ENCODE measurements at regions not wholly inside any gene's neighbourhood (a gene's known extent, or its start where the extent isn't known, plus 50 kb on each side); places are given as distances from the start of the nearest gene placed in this dataset.
"Not testable (repeated sequence)": the region's sequence is repeated elsewhere in the genome, so short reads cannot be mapped to it uniquely, and the experiment has no call there.

- no peak for DNase-seq (ENCODE audit: low read depth in 4 of 6, low spot score in 6 of 6)
- no peaks in the 10 kb centered on the region for H3K9me3 ChIP-seq (ENCODE audit: control insufficient read depth, insufficient read depth, low read length)
- H3K27me3 ChIP-seq (ENCODE audit: control insufficient read depth, insufficient read depth, low read length), result no peaks in the 10 kb centered on the region
- peak overlapping the region; percentile 80 for H3K4me3 ChIP-seq (ENCODE audit: low read depth, low read length)
- no peaks in the 10 kb centered on the region for H3K36me3 ChIP-seq (ENCODE audit: control insufficient read depth, insufficient read depth, low read length)
- WGBS (ENCODE audit: insufficient coverage), result no CpG with 5 or more reads among the region's 7 CpGs
- H3K4me1 ChIP-seq (ENCODE audit: control insufficient read depth, insufficient read depth, low read length), result peaks cover 27% of the 10 kb centered on the region
- H3K27ac ChIP-seq (ENCODE audit: low read depth, low read length), result peak overlapping the region; percentile 97
Measured at GRCh38 chr6:27130668-27131428, 116.7 kb upstream of the PRSS16 start.

- peak overlapping the region; percentile 97 for H3K27ac ChIP-seq (ENCODE audit: low read depth, low read length)
- H3K4me3 ChIP-seq (ENCODE audit: low read depth, low read length), result peak overlapping the region; percentile 80
- peaks cover 21% of the 10 kb centered on the region for H3K4me1 ChIP-seq (ENCODE audit: control insufficient read depth, insufficient read depth, low read length)
- not testable (repeated sequence) for H3K9me3 ChIP-seq (ENCODE audit: control insufficient read depth, insufficient read depth, low read length); H3K36me3 ChIP-seq (ENCODE audit: control insufficient read depth, insufficient read depth, low read length); H3K27me3 ChIP-seq (ENCODE audit: control insufficient read depth, insufficient read depth, low read length)
- WGBS (ENCODE audit: insufficient coverage), result 0% methylated on average over 14 of the region's 14 CpGs
- peak in 1 of 6 donors; percentile 15 for DNase-seq (ENCODE audit: low read depth in 4 of 6, low spot score in 6 of 6)
Measured at GRCh38 chr6:27132282-27132531, 115.3 kb upstream of the PRSS16 start.

- WGBS (ENCODE audit: insufficient coverage), result under 1% methylated on average over 50 of the region's 53 CpGs
Measured at GRCh38 chr6:27132532-27133280, 114.8 kb upstream of the PRSS16 start.

GRCh38 chr6:27133281-27134227, 113.9 kb upstream of the PRSS16 start:
- under 1% methylated on average over 37 of the region's 43 CpGs for WGBS (ENCODE audit: insufficient coverage)
- H3K27ac ChIP-seq (ENCODE audit: low read depth, low read length), result peak overlapping the region; percentile 97
- peaks cover 20% of the 10 kb centered on the region for H3K4me1 ChIP-seq (ENCODE audit: control insufficient read depth, insufficient read depth, low read length)
- H3K36me3 ChIP-seq (ENCODE audit: control insufficient read depth, insufficient read depth, low read length), result no peaks in the 10 kb centered on the region
- H3K27me3 ChIP-seq (ENCODE audit: control insufficient read depth, insufficient read depth, low read length), result no peaks in the 10 kb centered on the region
- peak overlapping the region; percentile 80 for H3K4me3 ChIP-seq (ENCODE audit: low read depth, low read length)
- no peaks in the 10 kb centered on the region for H3K9me3 ChIP-seq (ENCODE audit: control insufficient read depth, insufficient read depth, low read length)
- peak in 3 of 6 donors; percentile 22 to 70 (median 68) for DNase-seq (ENCODE audit: low read depth in 4 of 6, low spot score in 6 of 6)

More at GRCh38 chr6:27132532-27133280, 114.8 kb upstream of the PRSS16 start:
- H3K4me3 ChIP-seq (ENCODE audit: low read depth, low read length), result peak overlapping the region; percentile 80
- peak overlapping the region; percentile 97 for H3K27ac ChIP-seq (ENCODE audit: low read depth, low read length)
- no peaks in the 10 kb centered on the region for H3K9me3 ChIP-seq (ENCODE audit: control insufficient read depth, insufficient read depth, low read length)
- no peaks in the 10 kb centered on the region for H3K27me3 ChIP-seq (ENCODE audit: control insufficient read depth, insufficient read depth, low read length)
- H3K4me1 ChIP-seq (ENCODE audit: control insufficient read depth, insufficient read depth, low read length), result peaks cover 20% of the 10 kb centered on the region
- no peaks in the 10 kb centered on the region for H3K36me3 ChIP-seq (ENCODE audit: control insufficient read depth, insufficient read depth, low read length)
- peak; percentile 95 to 100 (median 98) for DNase-seq (ENCODE audit: low read depth in 4 of 6, low spot score in 6 of 6)

- Histone ChIP-seq H3K4me1 (ENCODE audit: control insufficient read depth, insufficient read depth, low read length) (peaks cover 25% of the 10 kb centered on the region), H3K27me3 (ENCODE audit: control insufficient read depth, insufficient read depth, low read length) (no peaks in the 10 kb centered on the region), H3K9me3 (ENCODE audit: control insufficient read depth, insufficient read depth, low read length) (no peaks in the 10 kb centered on the region), H3K36me3 (ENCODE audit: control insufficient read depth, insufficient read depth, low read length) (no peaks in the 10 kb centered on the region), H3K4me3 (ENCODE audit: low read depth, low read length) (no peak overlapping the region), H3K27ac (ENCODE audit: low read depth, low read length) (no peak overlapping the region)
- WGBS (ENCODE audit: insufficient coverage), result 88% methylated on average over 1 of the region's 3 CpGs
- DNase-seq (ENCODE audit: low read depth in 4 of 6, low spot score in 6 of 6), result no peak
Measured at GRCh38 chr6:27135087-27135657, 112.3 kb upstream of the PRSS16 start.

GRCh38 chr6:27136077-27136644, 111.3 kb upstream of the PRSS16 start:
- no peaks in the 10 kb centered on the region for H3K36me3 ChIP-seq (ENCODE audit: control insufficient read depth, insufficient read depth, low read length)
- no peaks in the 10 kb centered on the region for H3K27me3 ChIP-seq (ENCODE audit: control insufficient read depth, insufficient read depth, low read length)
- WGBS (ENCODE audit: insufficient coverage), result 50% methylated on average over 1 of the region's 6 CpGs
- H3K27ac ChIP-seq (ENCODE audit: low read depth, low read length), result no peak overlapping the region
- no peak overlapping the region for H3K4me3 ChIP-seq (ENCODE audit: low read depth, low read length)
- H3K9me3 ChIP-seq (ENCODE audit: control insufficient read depth, insufficient read depth, low read length), result no peaks in the 10 kb centered on the region
- peak in 1 of 6 donors; percentile 50 for DNase-seq (ENCODE audit: low read depth in 4 of 6, low spot score in 6 of 6)
- peaks cover 25% of the 10 kb centered on the region for H3K4me1 ChIP-seq (ENCODE audit: control insufficient read depth, insufficient read depth, low read length)

GRCh38 chr6:27136978-27137814, 110.3 kb upstream of the PRSS16 start:
- no CpG with 5 or more reads among the region's 5 CpGs for WGBS (ENCODE audit: insufficient coverage)
- no peak for DNase-seq (ENCODE audit: low read depth in 4 of 6, low spot score in 6 of 6)
- Histone ChIP-seq H3K27ac (ENCODE audit: low read depth, low read length) (no peak overlapping the region), H3K27me3 (ENCODE audit: control insufficient read depth, insufficient read depth, low read length) (no peaks in the 10 kb centered on the region), H3K4me1 (ENCODE audit: control insufficient read depth, insufficient read depth, low read length) (peaks cover 23% of the 10 kb centered on the region), H3K4me3 (ENCODE audit: low read depth, low read length) (no peak overlapping the region), H3K9me3 (ENCODE audit: control insufficient read depth, insufficient read depth, low read length) (no peaks in the 10 kb centered on the region), H3K36me3 (ENCODE audit: control insufficient read depth, insufficient read depth, low read length) (no peaks in the 10 kb centered on the region)

- 100% methylated on average over 2 of the region's 3 CpGs for WGBS (ENCODE audit: insufficient coverage)
- no peak for DNase-seq (ENCODE audit: low read depth in 4 of 6, low spot score in 6 of 6)
- Histone ChIP-seq H3K27me3 (ENCODE audit: control insufficient read depth, insufficient read depth, low read length) (no peaks in the 10 kb centered on the region), H3K36me3 (ENCODE audit: control insufficient read depth, insufficient read depth, low read length) (peaks cover 6% of the 10 kb centered on the region), H3K9me3 (ENCODE audit: control insufficient read depth, insufficient read depth, low read length) (no peaks in the 10 kb centered on the region), H3K4me3 (ENCODE audit: low read depth, low read length) (no peak overlapping the region), H3K27ac (ENCODE audit: low read depth, low read length) (peak overlapping the region; percentile 89), H3K4me1 (ENCODE audit: control insufficient read depth, insufficient read depth, low read length) (peaks cover 14% of the 10 kb centered on the region)
Measured at GRCh38 chr6:27138406-27138805, 109.1 kb upstream of the PRSS16 start.

Data from spinal cord (tissue), 9 donors.